Fibroblast of lung (primary cell): ENCODE measurements at regions not wholly inside any gene's neighbourhood (a gene's known extent, or its start where the extent isn't known, plus 50 kb on each side); places are given as distances from the start of the nearest gene placed in this dataset.

Source experiments
- DNase-seq, 2 donors: peaks; one replicate each; pipeline versions ENCODE4 v3.0.0 to v3.0.0-alpha.2; 2010; ENCODE audit warnings: low read depth in 2 of 2
- H2AFZ ChIP-seq: 2 replicates; pipeline ENCODE4 v1.5.1; 2012; ENCODE audit warnings: low read length, control low read depth, inconsistent platforms
- H3K27ac ChIP-seq: 2 replicates; pipeline ENCODE4 v1.5.1; 2011; ENCODE audit warnings: low read length, control low read depth; ENCODE audit not compliant: insufficient read depth
- H3K27me3 ChIP-seq: 2 replicates; pipeline ENCODE4 v1.5.1; 2011; ENCODE audit warnings: mild to moderate bottlenecking, low read length; ENCODE audit not compliant: control insufficient read depth, insufficient read depth
- H3K36me3 ChIP-seq: 2 replicates; pipeline ENCODE4 v1.5.1; 2011; ENCODE audit warnings: low read length; ENCODE audit not compliant: control insufficient read depth, insufficient read depth
- H3K4me1 ChIP-seq: 2 replicates; pipeline ENCODE4 v1.5.1; 2011; ENCODE audit warnings: low read length; ENCODE audit not compliant: control insufficient read depth, insufficient read depth; ENCODE audit errors: extremely low read depth
- H3K4me2 ChIP-seq: 2 replicates; pipeline ENCODE4 v1.5.1; 2011; ENCODE audit warnings: low read length, control low read depth; ENCODE audit not compliant: insufficient read depth; ENCODE audit errors: extremely low read depth
- H3K4me3 ChIP-seq, 4 experiments: fragments of 200-600 bp in 1 of 4; sonication (generic) in 1 of 4; replicated peaks in 1 of 4; 2 replicates each; pipeline ENCODE4 v1.5.1; 2011 to 2016; ENCODE audit warnings: low read length in 4 of 4, low read depth in 3 of 4, mild to moderate bottlenecking in 3 of 4, control low read depth in 2 of 4, inconsistent platforms in 1 of 4, mixed read lengths in 1 of 4; ENCODE audit not compliant: insufficient read depth in 1 of 4; ENCODE audit errors: control extremely low read depth in 1 of 4
- H3K79me2 ChIP-seq: 2 replicates; pipeline ENCODE4 v1.5.1; 2012; ENCODE audit warnings: mild to moderate bottlenecking, low read length, inconsistent platforms; ENCODE audit not compliant: control insufficient read depth, insufficient read depth
- H3K9ac ChIP-seq: 2 replicates; pipeline ENCODE4 v1.5.1; 2011; ENCODE audit warnings: mild to moderate bottlenecking, low read length, control low read depth; ENCODE audit not compliant: insufficient read depth
- H3K9me3 ChIP-seq: 2 replicates; pipeline ENCODE4 v1.5.1; 2012; ENCODE audit warnings: low read depth, low read length; ENCODE audit not compliant: control insufficient read depth, insufficient read depth
- H4K20me1 ChIP-seq: 2 replicates; pipeline ENCODE4 v1.5.1; 2011; ENCODE audit warnings: low read length; ENCODE audit not compliant: control insufficient read depth, insufficient read depth; ENCODE audit errors: extremely low read depth
- EZH2 ChIP-seq: IDR thresholded peaks from 2 replicates; pipeline ENCODE4 v1.5.1; 2012; ENCODE audit warnings: low read length, control low read depth, mild to moderate bottlenecking; ENCODE audit errors: missing control alignments
- TF ChIP-seq, protein P1 (sequence below), 2 donors: IDR thresholded peaks in 1 of 2; conservative IDR thresholded peaks in 1 of 2; 1 replicate in 1 of 2; 2 replicates in 1 of 2; pipeline ENCODE4 v1.5.1; 2011 to 2012; ENCODE audit warnings: low read length in 2 of 2, control low read depth in 1 of 2, inconsistent platforms in 1 of 2, low read depth in 1 of 2, mild to moderate bottlenecking in 1 of 2

DNA sequence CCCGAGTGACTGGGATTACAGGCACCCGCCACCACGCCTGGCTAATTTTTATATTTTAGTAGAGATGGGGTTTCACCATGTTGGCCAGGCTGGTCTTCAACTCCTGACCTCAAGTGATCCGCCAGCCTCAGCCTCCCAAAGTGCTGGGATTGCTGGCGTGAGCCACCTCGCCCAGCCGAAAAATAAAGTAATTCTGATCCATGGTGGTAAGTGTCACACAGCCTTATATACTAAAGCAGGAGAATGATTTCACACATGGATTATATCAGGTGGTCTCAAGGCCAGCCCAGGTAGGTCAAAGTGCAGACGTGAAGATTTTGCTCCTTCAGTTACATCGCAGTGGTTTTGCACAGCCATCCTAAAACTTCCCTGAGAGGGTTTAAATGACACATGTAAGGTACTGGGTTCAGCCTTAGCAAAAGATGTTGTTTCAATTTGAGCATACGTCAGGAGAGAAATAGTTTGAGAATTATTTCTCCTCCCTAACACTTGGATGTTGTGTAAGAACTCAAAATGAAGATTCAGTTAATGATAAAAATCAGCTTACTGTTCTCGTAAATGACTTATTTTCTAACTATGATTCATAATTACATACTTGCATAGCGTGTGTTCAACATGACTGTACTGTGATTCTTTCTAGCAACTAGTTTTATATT, 93.0 kb upstream of the SLC39A10 start:
- TF ChIP-seq, protein P1, sequence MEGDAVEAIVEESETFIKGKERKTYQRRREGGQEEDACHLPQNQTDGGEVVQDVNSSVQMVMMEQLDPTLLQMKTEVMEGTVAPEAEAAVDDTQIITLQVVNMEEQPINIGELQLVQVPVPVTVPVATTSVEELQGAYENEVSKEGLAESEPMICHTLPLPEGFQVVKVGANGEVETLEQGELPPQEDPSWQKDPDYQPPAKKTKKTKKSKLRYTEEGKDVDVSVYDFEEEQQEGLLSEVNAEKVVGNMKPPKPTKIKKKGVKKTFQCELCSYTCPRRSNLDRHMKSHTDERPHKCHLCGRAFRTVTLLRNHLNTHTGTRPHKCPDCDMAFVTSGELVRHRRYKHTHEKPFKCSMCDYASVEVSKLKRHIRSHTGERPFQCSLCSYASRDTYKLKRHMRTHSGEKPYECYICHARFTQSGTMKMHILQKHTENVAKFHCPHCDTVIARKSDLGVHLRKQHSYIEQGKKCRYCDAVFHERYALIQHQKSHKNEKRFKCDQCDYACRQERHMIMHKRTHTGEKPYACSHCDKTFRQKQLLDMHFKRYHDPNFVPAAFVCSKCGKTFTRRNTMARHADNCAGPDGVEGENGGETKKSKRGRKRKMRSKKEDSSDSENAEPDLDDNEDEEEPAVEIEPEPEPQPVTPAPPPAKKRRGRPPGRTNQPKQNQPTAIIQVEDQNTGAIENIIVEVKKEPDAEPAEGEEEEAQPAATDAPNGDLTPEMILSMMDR (conservative IDR thresholded peaks at IDR 0.05 in 1 of 2, IDR thresholded peaks at IDR 0.05 in 1 of 2; ENCODE audit: low read depth in 1 of 2, low read length in 2 of 2): no peak
- no peak for TF ChIP-seq EZH2
- H3K27me3 ChIP-seq: no peaks in the 10 kb centered on the region
- no peak overlapping the region for H3K9ac ChIP-seq
- H3K9me3 ChIP-seq: no peaks in the 10 kb centered on the region
- peak; percentile 86 to 89 for DNase-seq
- no peaks in the 10 kb centered on the region for H4K20me1 ChIP-seq
- no peak overlapping the region for H3K4me3 ChIP-seq
- H2AFZ ChIP-seq: no peak overlapping the region
- H3K4me1 ChIP-seq: peaks cover 16% of the 10 kb centered on the region
- H3K4me2 ChIP-seq: peak overlapping the region; percentile 27
- H3K27ac ChIP-seq: peak overlapping the region; percentile 88
- H3K79me2 ChIP-seq: no peaks in the 10 kb centered on the region
- H3K36me3 ChIP-seq: no peaks in the 10 kb centered on the region

- peak overlapping the region; percentile 90 for H3K27ac ChIP-seq
- peaks cover 16% of the 10 kb centered on the region for H3K4me1 ChIP-seq
These were observed 94.2 kb upstream of the SLC39A10 start for GRCh38 chr2:195562570-195563566.

More at GRCh38 chr2:195562570-195563566, 94.2 kb upstream of the SLC39A10 start:
- Histone ChIP-seq H3K4me3 (peak overlapping the region in 1 of 4 experiments; percentile 18), H3K79me2 (no peaks in the 10 kb centered on the region), H3K36me3 (no peaks in the 10 kb centered on the region), H4K20me1 (no peaks in the 10 kb centered on the region), H3K9ac (no peak overlapping the region), H3K4me2 (no peak overlapping the region), H2AFZ (peak overlapping the region; percentile 23), H3K27me3 (no peaks in the 10 kb centered on the region), H3K9me3 (no peaks in the 10 kb centered on the region)
- no peak for TF ChIP-seq EZH2
- TF ChIP-seq, protein P1 (conservative IDR thresholded peaks at IDR 0.05 in 1 of 2, IDR thresholded peaks at IDR 0.05 in 1 of 2; ENCODE audit: low read depth in 1 of 2, low read length in 2 of 2): no peak
- DNase-seq: peak in 1 of 2 donors; percentile 44
